ENCODE measurements at regions not wholly inside any gene's neighbourhood (a gene's known extent, or its start where the extent isn't known, plus 50 kb on each side); places are given as distances from the start of the nearest gene placed in this dataset.

GRCh38 chr18:21997207-21998143 lies 171.9 kb upstream of the GATA6 start:
- peak; percentile 80 to 91 for DNase-seq

DNA sequence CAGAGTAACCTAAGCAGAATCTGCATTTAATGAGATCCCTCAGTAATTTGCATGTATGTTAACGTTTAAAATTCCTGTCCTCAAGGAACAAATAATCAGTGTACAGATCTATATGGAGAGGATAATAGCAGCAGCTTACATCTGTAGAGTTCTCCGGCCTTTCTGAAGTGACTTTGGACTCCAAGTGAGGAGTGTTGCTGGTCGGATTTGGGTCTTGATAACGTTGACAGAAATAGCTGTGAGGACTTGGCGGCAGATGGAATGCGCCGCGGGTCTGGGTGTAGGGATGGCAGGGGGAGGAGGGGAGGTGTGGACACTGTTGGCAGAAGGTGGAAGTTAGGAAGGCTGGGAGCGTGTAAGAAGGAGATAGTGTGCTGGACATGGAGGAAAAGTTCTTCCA lies 170.9 kb upstream of the GATA6 start:
- DNase-seq = no peak

- no peak for DNase-seq
Observed at GRCh38 chr18:22001912-22002487, 167.4 kb upstream of the GATA6 start.

DNA sequence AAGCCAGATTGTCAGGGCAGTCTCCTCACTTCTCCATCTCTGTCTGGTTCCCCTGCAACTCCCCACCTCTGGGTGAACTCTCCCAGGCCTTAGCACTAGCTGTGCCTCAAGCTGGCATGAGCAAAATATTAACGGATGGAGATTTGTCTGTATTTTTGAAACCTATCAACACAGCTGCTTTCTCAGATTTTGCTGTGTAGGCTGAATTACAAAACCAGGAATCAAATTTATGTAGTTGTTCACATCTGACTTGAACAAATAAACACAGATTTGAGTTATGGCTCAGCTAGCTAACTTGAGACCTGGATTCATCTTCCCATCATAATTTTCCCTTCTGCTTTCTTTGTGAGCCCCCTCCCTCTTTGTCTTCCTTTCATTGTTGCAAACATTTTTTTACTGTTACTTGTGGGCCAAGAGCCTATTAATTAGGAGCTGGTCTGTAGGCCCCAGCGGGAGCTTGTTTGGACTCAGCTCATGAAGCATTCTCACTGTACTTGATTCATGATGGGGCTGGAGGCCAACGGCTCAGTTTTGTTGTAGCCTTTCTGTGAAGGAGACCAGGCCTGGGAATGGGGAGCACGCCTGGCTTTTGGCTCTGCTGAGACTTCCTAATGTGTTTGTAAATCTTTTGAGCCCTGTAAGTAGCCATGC lies 164.1 kb upstream of the GATA6 start:
- DNase-seq = no peak

DNA sequence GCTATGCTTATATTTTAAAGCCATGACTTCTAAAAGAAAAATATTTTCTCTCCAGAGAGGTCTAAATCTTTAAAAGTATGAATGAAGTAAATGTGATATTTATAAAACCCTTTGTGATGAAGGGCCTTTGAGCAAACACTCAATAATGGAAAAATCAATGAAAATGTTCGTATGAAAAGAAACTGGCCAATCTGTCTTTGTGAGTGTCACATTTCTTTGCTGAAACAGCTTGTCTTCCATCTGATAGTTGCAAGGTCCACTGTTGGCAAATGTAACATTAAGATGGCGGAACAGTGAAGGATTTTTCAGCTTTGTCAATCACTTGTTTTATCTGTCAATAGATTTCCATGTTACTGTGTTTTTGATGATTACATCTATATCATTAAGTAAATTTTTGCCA lies 162.9 kb upstream of the GATA6 start:
- no peak for DNase-seq

- no peak for DNase-seq
Observed at GRCh38 chr18:22009242-22009641, 160.1 kb upstream of the GATA6 start.

DNA sequence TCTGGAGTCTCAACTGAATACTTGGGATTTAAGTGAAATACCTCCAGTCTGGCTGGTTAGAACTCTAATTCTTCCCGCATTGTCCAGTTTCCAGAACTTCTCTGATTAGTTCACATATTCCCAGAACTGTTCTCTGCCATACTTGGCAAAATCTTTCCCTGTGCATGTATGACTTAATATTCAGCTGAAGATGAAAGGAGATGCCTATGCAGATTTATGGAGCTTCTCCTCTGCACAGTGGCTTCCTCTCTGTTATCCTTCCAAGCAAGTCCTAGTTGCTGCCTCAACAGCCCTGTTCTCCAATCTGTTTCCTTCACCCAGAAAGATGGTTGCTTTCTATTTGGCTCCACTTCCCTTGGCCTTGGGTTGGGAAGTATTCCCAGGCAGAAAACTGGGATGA lies 155.4 kb upstream of the GATA6 start:
- no peak for DNase-seq

DNA sequence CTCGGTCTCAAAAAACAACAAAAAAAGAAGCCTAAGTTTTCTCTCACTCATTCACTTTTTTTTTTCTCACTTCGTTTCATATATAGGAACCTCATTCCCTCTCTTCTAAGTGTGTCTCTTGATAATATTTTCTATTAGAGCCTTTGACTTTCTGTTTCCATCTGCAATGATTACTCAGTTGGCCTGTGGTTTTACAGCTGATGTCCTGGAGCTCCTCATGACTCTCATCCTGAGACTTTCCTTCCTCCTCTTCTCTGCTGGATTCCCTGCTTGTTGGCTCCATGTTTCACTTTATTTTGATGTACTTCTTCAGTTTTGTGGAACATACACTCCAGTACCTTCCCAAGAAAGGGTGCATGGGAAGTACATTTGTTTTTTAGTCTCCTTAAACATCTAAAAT lies 154.2 kb upstream of the GATA6 start:
- DNase-seq = peak in 1 of 2 experiments; percentile 18

DNA sequence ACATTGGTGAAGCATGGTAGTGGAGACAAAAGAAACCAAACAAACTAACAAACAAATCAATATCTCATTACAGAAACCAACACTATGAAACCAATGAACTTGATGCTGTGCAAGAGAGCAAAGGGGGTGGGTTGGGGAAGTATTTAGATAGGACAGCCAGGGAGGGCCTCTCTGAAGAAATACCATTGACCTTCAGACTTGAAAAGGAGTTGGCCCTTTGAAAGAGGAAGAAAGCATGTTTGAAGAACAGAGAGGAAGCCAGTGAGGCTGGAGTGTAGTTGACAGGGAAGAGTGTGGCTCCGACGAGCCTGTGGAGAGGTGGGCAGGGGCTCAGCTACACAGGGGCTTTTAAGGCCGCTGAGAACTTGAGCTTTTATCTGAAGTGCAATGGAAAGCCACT lies 151.0 kb upstream of the GATA6 start:
- DNase-seq = peak; percentile 43 to 46

GRCh38 chr18:22019193-22019592 lies 150.2 kb upstream of the GATA6 start:
- DNase-seq = no peak

GRCh38 chr18:22020127-22020866 lies 149.1 kb upstream of the GATA6 start:
- no peak for DNase-seq

DNA sequence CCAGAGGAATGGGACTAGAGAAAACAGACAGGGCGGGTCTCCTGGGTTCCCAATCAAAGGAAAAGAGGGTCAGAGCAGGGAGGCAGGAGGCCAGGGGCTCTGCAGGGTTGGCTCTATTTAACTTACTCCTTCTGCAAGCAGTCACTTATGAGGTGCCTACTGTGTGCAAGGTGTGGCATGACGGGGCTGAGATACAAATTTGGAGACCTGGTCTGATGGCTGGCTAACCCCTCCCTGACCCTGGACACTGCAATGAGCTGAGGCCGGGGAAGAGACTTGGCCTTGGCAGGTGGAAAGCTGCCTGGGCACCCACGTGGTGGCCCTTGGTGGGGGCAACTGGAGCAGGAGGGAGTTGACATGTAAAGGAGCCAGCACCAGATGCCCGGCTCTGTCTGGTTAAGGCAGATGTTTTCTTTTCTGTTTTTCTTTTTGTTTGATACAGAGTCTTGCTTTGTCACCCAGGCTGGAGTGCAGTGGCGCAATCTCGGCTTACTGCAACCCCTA lies 148.5 kb upstream of the GATA6 start:
- DNase-seq = no peak

DNA sequence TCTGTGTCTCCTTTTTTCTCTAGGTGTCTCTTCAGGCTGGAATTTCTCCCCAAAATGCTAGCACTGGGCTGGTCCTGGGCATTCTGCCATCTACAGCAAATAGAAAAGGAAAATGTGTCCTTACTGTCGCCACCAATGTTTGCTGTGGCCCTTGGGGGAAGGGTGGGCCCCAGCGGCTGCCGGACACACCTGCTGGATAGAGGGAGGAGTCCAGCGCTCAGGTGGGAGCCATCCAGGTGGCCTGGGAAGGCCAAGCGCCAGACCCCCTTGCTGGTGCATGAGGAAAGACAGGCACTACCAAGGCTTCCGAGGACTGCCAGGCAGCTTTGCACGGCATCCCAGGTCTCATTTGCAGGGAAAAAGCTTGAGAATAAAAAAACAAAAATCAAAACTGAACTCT lies 147.7 kb upstream of the GATA6 start:
- DNase-seq = no peak

- DNase-seq = no peak
Observed at GRCh38 chr18:22024924-22025323, 144.5 kb upstream of the GATA6 start.

DNA sequence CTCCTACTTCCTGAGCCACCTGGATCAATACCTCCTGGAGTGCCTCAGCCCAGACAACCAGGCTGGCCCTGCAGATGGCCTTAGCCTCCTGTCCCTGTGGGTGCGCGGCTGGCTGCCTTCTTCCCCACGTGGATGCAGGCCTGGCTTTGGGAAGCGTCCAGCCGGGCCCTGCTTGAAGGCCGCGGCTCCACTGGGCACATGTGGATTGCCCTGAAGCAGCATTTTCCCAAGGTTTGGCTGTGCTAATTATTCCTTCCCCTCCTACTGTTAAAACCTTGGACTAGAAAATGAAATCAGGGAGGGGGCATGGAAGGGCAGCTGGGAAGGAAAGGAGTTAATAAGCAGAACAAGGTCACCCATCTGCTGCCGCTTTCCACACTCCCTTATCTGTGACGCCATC lies 143.0 kb upstream of the GATA6 start:
- DNase-seq = no peak

GRCh38 chr18:22026889-22027288 lies 142.5 kb upstream of the GATA6 start:
- no peak for DNase-seq

DNA sequence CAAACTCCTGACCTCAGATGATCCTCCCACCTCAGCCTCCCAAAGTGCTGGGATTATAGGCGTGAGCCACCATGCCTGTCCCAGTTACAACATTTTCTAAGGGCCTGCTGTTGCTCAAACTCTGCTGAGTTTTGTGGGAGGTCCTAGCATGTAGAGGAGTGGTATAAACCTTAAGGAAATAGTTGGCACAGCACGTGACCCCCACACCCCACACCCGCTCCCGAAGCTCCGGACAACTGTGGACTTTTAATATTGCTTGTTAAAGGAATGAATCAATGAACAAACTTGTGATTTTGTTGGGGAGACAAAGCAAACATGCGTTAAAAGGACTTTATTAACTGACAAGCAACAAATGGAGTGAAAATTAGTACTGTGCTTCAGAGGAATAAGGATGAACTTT lies 137.8 kb upstream of the GATA6 start:
- DNase-seq = no peak

GRCh38 chr18:22032392-22032961 lies 136.9 kb upstream of the GATA6 start:
- no peak for DNase-seq

DNA sequence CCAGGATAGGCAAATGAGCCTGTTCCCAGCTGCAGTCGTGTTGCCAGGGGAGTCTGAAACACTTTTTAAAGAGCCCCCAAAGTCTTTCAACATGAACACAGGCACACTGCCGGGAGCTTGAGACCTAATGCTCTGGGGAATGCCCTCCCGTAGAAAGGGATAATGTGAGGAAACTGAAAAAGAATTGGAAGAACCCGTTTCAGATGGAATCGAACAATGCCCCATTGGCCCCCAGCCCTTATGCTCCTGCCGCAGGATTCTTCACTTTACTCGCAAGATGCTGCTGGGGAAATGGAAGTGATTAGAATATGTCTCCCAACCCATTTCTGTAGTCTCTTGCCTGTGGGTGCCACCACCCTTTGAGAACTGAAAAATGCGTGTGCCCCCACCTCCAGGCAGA lies 136.3 kb upstream of the GATA6 start:
- DNase-seq = no peak

DNA sequence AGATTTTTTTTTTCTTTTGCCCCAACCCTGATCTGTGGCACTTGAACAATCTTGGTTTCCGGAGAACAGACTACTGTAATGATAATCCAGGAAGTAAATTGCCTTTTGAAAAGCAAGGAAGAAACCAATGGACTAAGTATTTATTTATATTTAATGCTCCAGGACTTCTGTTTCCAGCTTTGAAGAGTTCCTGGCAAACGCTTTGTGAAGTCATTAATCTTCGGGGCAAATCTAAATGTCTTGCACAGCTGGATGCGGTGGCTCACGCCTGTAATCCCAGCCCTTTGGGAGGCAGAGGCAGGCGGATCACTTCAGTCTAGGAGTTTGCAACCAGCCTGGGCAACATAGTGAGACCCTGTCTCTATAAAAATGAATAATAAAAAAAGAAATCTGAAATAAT lies 135.1 kb upstream of the GATA6 start:
- DNase-seq = no peak

- DNase-seq = no peak
Observed at GRCh38 chr18:22040533-22040932, 128.9 kb upstream of the GATA6 start.

DNA sequence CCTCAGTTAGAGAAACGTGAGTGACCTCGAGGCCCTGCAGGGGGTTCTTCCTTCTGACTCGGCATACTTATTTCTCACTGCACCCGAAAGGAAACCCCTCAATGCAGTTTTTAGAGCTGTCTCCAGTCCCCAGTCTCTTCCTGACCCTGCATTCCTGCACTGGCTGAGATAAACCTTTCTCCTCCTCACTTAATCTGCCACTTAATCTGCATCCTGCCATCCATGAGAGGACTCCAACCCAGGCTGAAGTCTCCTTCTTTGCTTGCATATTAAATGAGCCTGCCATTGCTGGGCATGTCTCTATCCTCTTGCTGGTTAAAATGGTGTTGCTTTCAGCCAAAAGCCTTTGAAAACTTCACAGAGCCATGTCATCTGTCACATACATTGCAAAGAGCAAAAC lies 125.6 kb upstream of the GATA6 start:
- DNase-seq = no peak
